ENCODE measurements at regions not wholly inside any gene's neighbourhood (a gene's known extent, or its start where the extent isn't known, plus 50 kb on each side); places are given as distances from the start of the nearest gene placed in this dataset.
"Not testable (repeated sequence)": the region's sequence is repeated elsewhere in the genome, so short reads cannot be mapped to it uniquely, and the experiment has no call there.

- TF ChIP-seq CTCF (IDR thresholded peaks at IDR 0.05) (no peak), POLR2A (IDR thresholded peaks at IDR 0.05) (no peak), EP300 (IDR thresholded peaks at IDR 0.05) (no peak), POLR2AphosphoS5 (IDR thresholded peaks at IDR 0.05) (no peak)
- WGBS: 63% methylated on average over 9 of the region's 13 CpGs
- DNase-seq (ENCODE audit: low spot score in 2 of 2): no peak
Observed at GRCh38 chr11:115607621-115608221, 103.5 kb upstream of the CADM1 start.

GRCh38 chr11:115606498-115607220 lies 102.4 kb upstream of the CADM1 start:
- H3K4me1 ChIP-seq: peaks cover 3% of the 10 kb centered on the region
- no peaks in the 10 kb centered on the region for H3K36me3 ChIP-seq
- no peak for TF ChIP-seq POLR2AphosphoS5 (IDR thresholded peaks at IDR 0.05)
- TF ChIP-seq POLR2A (IDR thresholded peaks at IDR 0.05): no peak
- no peak for TF ChIP-seq CTCF (IDR thresholded peaks at IDR 0.05)
- no peak for TF ChIP-seq EP300 (IDR thresholded peaks at IDR 0.05)
- H3K27ac ChIP-seq: no peak overlapping the region
- no peaks in the 10 kb centered on the region for H3K9me3 ChIP-seq
- H3K4me3 ChIP-seq: no peak overlapping the region
- H3K27me3 ChIP-seq: peaks cover 4% of the 10 kb centered on the region
- DNase-seq (ENCODE audit: low spot score in 2 of 2): no peak
- WGBS: 59% methylated on average over 11 of the region's 11 CpGs

More at GRCh38 chr11:115607621-115608221, 103.5 kb upstream of the CADM1 start:
- Histone ChIP-seq H3K4me1 (peaks cover 3% of the 10 kb centered on the region), H3K36me3 (no peaks in the 10 kb centered on the region), H3K4me3 (no peak overlapping the region), H3K27ac (no peak overlapping the region), H3K27me3 (peaks cover 9% of the 10 kb centered on the region), H3K9me3 (no peaks in the 10 kb centered on the region)

GRCh38 chr11:115605871-115606497 lies 101.8 kb upstream of the CADM1 start:
- H3K36me3 ChIP-seq: no peaks in the 10 kb centered on the region
- DNase-seq (ENCODE audit: low spot score in 2 of 2): no peak
- H3K9me3 ChIP-seq: no peaks in the 10 kb centered on the region
- WGBS: 79% methylated on average over 16 of the region's 16 CpGs
- TF ChIP-seq POLR2AphosphoS5 (IDR thresholded peaks at IDR 0.05) (no peak), EP300 (IDR thresholded peaks at IDR 0.05) (no peak), POLR2A (IDR thresholded peaks at IDR 0.05) (no peak), CTCF (IDR thresholded peaks at IDR 0.05) (no peak)
- peaks cover 3% of the 10 kb centered on the region for H3K4me1 ChIP-seq
- H3K4me3 ChIP-seq: no peak overlapping the region
- peaks cover 4% of the 10 kb centered on the region for H3K27me3 ChIP-seq
- H3K27ac ChIP-seq: no peak overlapping the region

- 90% methylated on average over 5 of the region's 5 CpGs for WGBS
- H3K4me3 ChIP-seq; H3K36me3 ChIP-seq; H3K27ac ChIP-seq; DNase-seq (ENCODE audit: low spot score in 2 of 2); H3K4me1 ChIP-seq; H3K27me3 ChIP-seq; H3K9me3 ChIP-seq: not testable (repeated sequence)
Observed at GRCh38 chr11:115605397-115605796, 101.2 kb upstream of the CADM1 start.

- H3K4me3 ChIP-seq: no peak overlapping the region
- TF ChIP-seq EP300 (IDR thresholded peaks at IDR 0.05) (no peak), POLR2A (IDR thresholded peaks at IDR 0.05) (no peak), POLR2AphosphoS5 (IDR thresholded peaks at IDR 0.05) (no peak), CTCF (IDR thresholded peaks at IDR 0.05) (no peak)
- H3K4me1 ChIP-seq: no peaks in the 10 kb centered on the region
- no peaks in the 10 kb centered on the region for H3K36me3 ChIP-seq
- DNase-seq (ENCODE audit: low spot score in 2 of 2): no peak
- H3K27me3 ChIP-seq: no peaks in the 10 kb centered on the region
- 50% methylated on average over 1 of the region's 1 CpG for WGBS
- H3K27ac ChIP-seq: no peak overlapping the region
- no peaks in the 10 kb centered on the region for H3K9me3 ChIP-seq
Observed at GRCh38 chr11:115599125-115599524, 94.9 kb upstream of the CADM1 start.

All from suprapubic skin (tissue), 4 donors.